Endothelial cell of umbilical vein (primary cell): ENCODE measurements at regions not wholly inside any gene's neighbourhood (a gene's known extent, or its start where the extent isn't known, plus 50 kb on each side); places are given as distances from the start of the nearest gene placed in this dataset.

ENCODE experiments used
- BruUV-seq: library from RNA; stranded (reverse); fragments of 400-500 nt; replicated peaks from 2 replicates; lab custom pipeline; 2021; lab: Mats Ljungman, UMichigan
- CTCF ChIA-PET: fragments of 300-600, 350-600 bp; sonication (Branson Sonifier 250); formaldehyde crosslinking; loops from one replicate; lab custom pipeline; 2021; ENCODE audit warnings: antibody characterized with exemption, inconsistent platforms; lab: Charles Lee
- POLR2A ChIA-PET: fragments of 300-600, 350-600 bp; sonication (Branson Sonifier 250); formaldehyde crosslinking; loops from one replicate; lab custom pipeline; 2021; ENCODE audit warnings: antibody characterized with exemption, inconsistent platforms; lab: Charles Lee
- DNase-seq: peaks from one replicate; pipeline ENCODE4 v3.0.0-alpha.2; 2011; ENCODE audit warnings: low read depth, low spot score
- FAIRE-seq: peaks from 2 replicates; lab custom pipeline; 2011; peaks lifted over from hg19 to GRCh38; lab: Jason Lieb, UNC
- H2AFZ ChIP-seq: 2 replicates; pipeline ENCODE4 v1.6.0; 2012; ENCODE audit warnings: low read depth, low read length, control low read depth, inconsistent platforms
- H3K27ac ChIP-seq: 2 replicates; pipeline ENCODE4 v1.5.1; 2011; ENCODE audit warnings: low read depth, mild to moderate bottlenecking, control low read depth, low read length, moderate library complexity; ENCODE audit not compliant: insufficient read depth
- H3K27me3 ChIP-seq, 2 experiments: 2 replicates each; pipeline versions ENCODE4 v1.6.0 to v1.6.1; 2011; ENCODE audit warnings: low read length in 2 of 2, mixed read lengths in 1 of 2; ENCODE audit not compliant: control insufficient read depth in 2 of 2, insufficient read depth in 2 of 2
- H3K36me3 ChIP-seq, 2 experiments: 2 replicates in 1 of 2; 3 replicates in 1 of 2; pipeline ENCODE4 v1.5.1; 2011; ENCODE audit warnings: low read length in 2 of 2, mild to moderate bottlenecking in 1 of 2, moderate library complexity in 1 of 2; ENCODE audit not compliant: control insufficient read depth in 2 of 2, insufficient read depth in 2 of 2; ENCODE audit errors: extremely low read depth in 1 of 2
- H3K4me1 ChIP-seq: 3 replicates; pipeline ENCODE4 v1.5.1; 2011; ENCODE audit warnings: mild to moderate bottlenecking, low read length; ENCODE audit not compliant: control insufficient read depth, insufficient read depth; ENCODE audit errors: extremely low read depth
- H3K4me2 ChIP-seq: 2 replicates; pipeline ENCODE4 v1.6.1; 2011; ENCODE audit warnings: low read length, control low read depth, mixed read lengths; ENCODE audit not compliant: insufficient read depth
- H3K4me3 ChIP-seq, 3 experiments: fragments of 200-600 bp in 1 of 3; sonication (generic), shearing (Covaris generic) in 1 of 3; replicated peaks in 1 of 3; 2 replicates each; pipeline ENCODE4 v1.5.1; 2011 to 2016; ENCODE audit warnings: control low read depth in 3 of 3, low read length in 3 of 3, mild to moderate bottlenecking in 2 of 3, inconsistent platforms in 1 of 3, low read depth in 1 of 3, moderate library complexity in 1 of 3; ENCODE audit not compliant: insufficient read depth in 1 of 3
- H3K79me2 ChIP-seq: 2 replicates; pipeline ENCODE4 v1.6.0; 2012; ENCODE audit warnings: low read length, inconsistent platforms; ENCODE audit not compliant: control insufficient read depth, insufficient read depth
- H3K9ac ChIP-seq: replicated peaks from 2 replicates; pipeline ENCODE3; 2011; ENCODE audit warnings: low read length, control low read depth; ENCODE audit not compliant: insufficient read depth; ENCODE audit errors: extremely low read depth
- H3K9me1 ChIP-seq: replicated peaks from 3 replicates; pipeline ENCODE4 v1.6.0; 2011; ENCODE audit warnings: mild to moderate bottlenecking, low read length; ENCODE audit not compliant: control insufficient read depth, insufficient read depth; ENCODE audit errors: extremely low read depth
- H3K9me3 ChIP-seq: replicated peaks from 2 replicates; pipeline ENCODE4 v1.5.1; 2012; ENCODE audit warnings: low read length, inconsistent platforms; ENCODE audit not compliant: control insufficient read depth, insufficient read depth
- H4K20me1 ChIP-seq: replicated peaks from 2 replicates; pipeline ENCODE3; 2011; ENCODE audit warnings: mild to moderate bottlenecking, low read length; ENCODE audit not compliant: control insufficient read depth, insufficient read depth; ENCODE audit errors: extremely low read depth
- CTCF ChIP-seq, 2 donors: IDR thresholded peaks; 1 replicate in 1 of 2; 2 replicates in 1 of 2; pipeline ENCODE4 v1.5.1; 2011; ENCODE audit warnings: low read length in 2 of 2, mild to moderate bottlenecking in 2 of 2, moderate library complexity in 2 of 2, control low read depth in 1 of 2, inconsistent platforms in 1 of 2, low read depth in 1 of 2; ENCODE audit not compliant: insufficient read depth in 1 of 2; ENCODE audit errors: extremely low read depth in 1 of 2
- EZH2 ChIP-seq: IDR thresholded peaks from 2 replicates; pipeline ENCODE4 v1.6.1; 2012; ENCODE audit warnings: borderline replicate concordance, low read depth, mild to moderate bottlenecking, moderate library complexity, low read length, inconsistent platforms; ENCODE audit not compliant: severe bottlenecking
- FOS ChIP-seq: IDR thresholded peaks from 2 replicates; pipeline ENCODE4 v1.6.1; 2011; ENCODE audit warnings: mild to moderate bottlenecking, low read length, moderate library complexity, borderline replicate concordance; ENCODE audit not compliant: insufficient read depth
- GATA2 ChIP-seq: IDR thresholded peaks from 2 replicates; pipeline ENCODE4 v1.7.0; 2011; ENCODE audit warnings: low read depth, mild to moderate bottlenecking, moderate library complexity, mixed read lengths, low read length; ENCODE audit not compliant: insufficient read length, insufficient read depth
- JUN ChIP-seq: IDR thresholded peaks from 2 replicates; pipeline ENCODE4 v1.6.1; 2011; ENCODE audit warnings: borderline replicate concordance, low read depth; ENCODE audit not compliant: insufficient read length, insufficient read depth
- MYC ChIP-seq: IDR thresholded peaks from one replicate; pipeline ENCODE4 v1.6.1; 2011; ENCODE audit warnings: mild to moderate bottlenecking, low read depth, low read length
- POLR2A ChIP-seq: IDR thresholded peaks from 2 replicates; pipeline ENCODE4 v1.6.1; 2012; ENCODE audit warnings: low read depth, mild to moderate bottlenecking, control low read depth, low read length
- POLR2AphosphoS5 ChIP-seq: IDR thresholded peaks from 2 replicates; pipeline ENCODE4 v1.6.1; 2012; ENCODE audit warnings: low read depth, mild to moderate bottlenecking, control low read depth, low read length, moderate library complexity; ENCODE audit not compliant: insufficient read depth
- dilution Hi-C: fragments of 300-500 bp; cut with MboI; formaldehyde crosslinking; loops from one replicate; pipeline ENCODE4 v1.15.0; 2019; ENCODE audit warnings: low sequenced_read_pairs; ENCODE audit not compliant: extremely low pct_ligation_motif_present
- intact Hi-C: fragments of 100-400 bp; cut with micrococcal nuclease; formaldehyde crosslinking; loops from one replicate; pipeline ENCODE4 v1.10.0; 2022
- TF ChIP-seq, protein P1 (sequence below): IDR thresholded peaks from 2 replicates; pipeline ENCODE4 v1.6.1; 2011; ENCODE audit not compliant: insufficient read depth, insufficient read length

GRCh38 chr18:53601344-53601743 lies 623.1 kb downstream of the MBD2 start:
- peaks cover 6% of the 10 kb centered on the region for H3K9me3 ChIP-seq
- no peak overlapping the region for H2AFZ ChIP-seq
- H3K27me3 ChIP-seq, result no peaks in the 10 kb centered on the region
- H3K36me3 ChIP-seq, result no peaks in the 10 kb centered on the region
- no peaks in the 10 kb centered on the region for H4K20me1 ChIP-seq
- no peak overlapping the region for H3K4me3 ChIP-seq
- BruUV-seq, result no TSS peak
- ChIA-PET POLR2A (no interaction called here), CTCF (no interaction called here)
- H3K27ac ChIP-seq, result no peak overlapping the region
- no peaks in the 10 kb centered on the region for H3K79me2 ChIP-seq
- intact Hi-C loops (no loop called here), dilution Hi-C loops (no loop called here)
- FAIRE-seq, result no peak
- H3K4me2 ChIP-seq, result no peak overlapping the region
- DNase-seq, result no peak
- no peak overlapping the region for H3K9ac ChIP-seq
- no peak for TF ChIP-seq EZH2
- no peak for TF ChIP-seq POLR2A
- TF ChIP-seq POLR2AphosphoS5, result no peak
- TF ChIP-seq, protein P1, sequence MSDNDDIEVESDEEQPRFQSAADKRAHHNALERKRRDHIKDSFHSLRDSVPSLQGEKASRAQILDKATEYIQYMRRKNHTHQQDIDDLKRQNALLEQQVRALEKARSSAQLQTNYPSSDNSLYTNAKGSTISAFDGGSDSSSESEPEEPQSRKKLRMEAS, result no peak
- TF ChIP-seq GATA2, result no peak
- no peak for TF ChIP-seq FOS
- TF ChIP-seq JUN, result no peak
- no peak for TF ChIP-seq CTCF (IDR thresholded peaks at IDR 0.05; ENCODE audit: extremely low read depth in 1 of 2, insufficient read depth in 1 of 2, low read depth in 1 of 2, low read length in 2 of 2)
- no peak for TF ChIP-seq MYC
- no peaks in the 10 kb centered on the region for H3K9me1 ChIP-seq
- H3K4me1 ChIP-seq, result no peaks in the 10 kb centered on the region
